Common myeloid progenitor, CD34-positive (primary cell): ENCODE measurements at regions not wholly inside any gene's neighbourhood (a gene's known extent, or its start where the extent isn't known, plus 50 kb on each side); places are given as distances from the start of the nearest gene placed in this dataset.

Experiments used
- CTCF ChIA-PET: fragments of 350-600 bp; sonication (Branson Sonifier 250); formaldehyde crosslinking; loops from one replicate; lab custom pipeline; 2021; ENCODE audit warnings: antibody characterized with exemption; lab: Charles Lee
- POLR2A ChIA-PET: fragments of 350-600 bp; sonication (Branson Sonifier 250); formaldehyde crosslinking; loops from one replicate; lab custom pipeline; 2021; ENCODE audit warnings: antibody characterized with exemption; lab: Charles Lee
- DNase-seq, 3 donors: peaks; one replicate each; pipeline versions ENCODE4 v3.0.0 to v3.0.0-alpha.2; 2013
- H3K27ac ChIP-seq, 2 experiments: 1 replicate in 1 of 2; 2 replicates in 1 of 2; pipeline ENCODE4 v1.7.0; 2013; ENCODE audit warnings: inconsistent platforms in 2 of 2, low read length in 2 of 2, mild to moderate bottlenecking in 2 of 2, low read depth in 1 of 2, moderate library complexity in 1 of 2; ENCODE audit not compliant: severe bottlenecking in 2 of 2, insufficient read depth in 1 of 2, poor library complexity in 1 of 2
- H3K27me3 ChIP-seq, 5 experiments: replicated peaks in 2 of 5; 1 replicate in 3 of 5; 2 replicates in 2 of 5; pipeline versions ENCODE4 v1.6.1 to v1.7.0; 2013; ENCODE audit warnings: low read length in 4 of 5, mild to moderate bottlenecking in 2 of 5, moderate library complexity in 2 of 5, inconsistent platforms in 1 of 5; ENCODE audit not compliant: insufficient read depth in 5 of 5, control insufficient read depth in 4 of 5
- H3K36me3 ChIP-seq, 4 experiments: 1 replicate in 2 of 4; 2 replicates in 2 of 4; pipeline versions ENCODE4 v1.6.1 to v1.7.0; 2013; ENCODE audit warnings: low read length in 3 of 4, control low read depth in 1 of 4, mild to moderate bottlenecking in 1 of 4; ENCODE audit not compliant: control insufficient read depth in 4 of 4, insufficient read depth in 4 of 4
- H3K4me1 ChIP-seq, 4 experiments: 1 replicate in 3 of 4; 2 replicates in 1 of 4; pipeline versions ENCODE4 v1.6.1 to v1.7.1; 2013; ENCODE audit warnings: low read length in 3 of 4, mild to moderate bottlenecking in 3 of 4, control low read depth in 1 of 4, inconsistent platforms in 1 of 4, moderate library complexity in 1 of 4; ENCODE audit not compliant: control insufficient read depth in 4 of 4, insufficient read depth in 4 of 4; ENCODE audit errors: control extremely low read depth in 1 of 4
- H3K4me3 ChIP-seq, 7 experiments: 1 replicate in 4 of 7; 2 replicates in 3 of 7; pipeline versions ENCODE4 v1.5.1 to v1.7.0; 2013; ENCODE audit warnings: mild to moderate bottlenecking in 7 of 7, low read length in 6 of 7, moderate library complexity in 6 of 7, inconsistent platforms in 2 of 7, low read depth in 2 of 7, control low read depth in 1 of 7; ENCODE audit not compliant: insufficient read depth in 4 of 7, control insufficient read depth in 1 of 7; ENCODE audit errors: extremely low read depth in 1 of 7
- H3K9me3 ChIP-seq, 5 experiments: 1 replicate in 4 of 5; 2 replicates in 1 of 5; pipeline versions ENCODE4 v1.6.1 to v1.7.1; 2013; ENCODE audit warnings: low read length in 4 of 5, mild to moderate bottlenecking in 2 of 5, inconsistent platforms in 1 of 5, low read depth in 1 of 5, moderate library complexity in 1 of 5; ENCODE audit not compliant: control insufficient read depth in 4 of 5, insufficient read depth in 2 of 5; ENCODE audit errors: control extremely low read depth in 1 of 5
- WGBS: methylation state at CpG from one replicate; pipeline ENCODE4 v1.1.5; 2013; ENCODE audit not compliant: insufficient coverage; 5-methylcytosine and 5-hydroxymethylcytosine counted together

DNA sequence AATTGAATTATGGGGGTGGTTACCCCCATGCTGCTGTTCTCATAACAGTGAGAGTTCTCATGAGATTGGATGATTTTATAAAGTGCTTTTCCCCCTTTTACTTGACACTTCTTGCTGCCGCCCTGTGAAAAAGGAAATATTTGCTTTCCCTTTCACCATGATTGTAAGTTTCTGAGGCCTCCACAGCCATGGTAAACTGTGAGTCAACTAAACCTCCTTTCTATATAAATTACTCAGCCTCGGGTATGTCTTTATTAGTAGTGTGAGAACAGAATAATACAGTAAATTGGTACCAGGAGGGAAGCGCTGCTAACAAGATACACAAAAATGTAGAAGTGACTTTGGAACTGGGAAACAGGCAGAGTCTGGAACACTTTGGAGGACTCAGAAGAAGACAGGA lies 1070.8 kb downstream of the FAM133A start:
- no peak overlapping the region for H3K4me3 ChIP-seq
- no peaks in the 10 kb centered on the region for H3K9me3 ChIP-seq
- peaks cover 0 to 4% (median 0%) of the 10 kb centered on the region in 5 experiments for H3K27me3 ChIP-seq
- ChIA-PET CTCF (no interaction called here), POLR2A (no interaction called here)
- no peak overlapping the region for H3K27ac ChIP-seq
- WGBS, result 75% methylated on average over 1 of the region's 3 CpGs
- H3K36me3 ChIP-seq, result no peaks in the 10 kb centered on the region
- no peak for DNase-seq
- H3K4me1 ChIP-seq, result peaks cover 6 to 20% (median 14%) of the 10 kb centered on the region in 4 experiments

GRCh38 chrX:94751611-94752010 lies 1077.6 kb downstream of the FAM133A start:
- Histone ChIP-seq H3K9me3 (peaks cover 0 to 3% (median 0%) of the 10 kb centered on the region in 5 experiments), H3K36me3 (no peaks in the 10 kb centered on the region), H3K4me1 (no peaks in the 10 kb centered on the region), H3K27ac (no peak overlapping the region), H3K27me3 (peaks cover 0 to 4% (median 0%) of the 10 kb centered on the region in 5 experiments), H3K4me3 (no peak overlapping the region)
- ChIA-PET CTCF (no interaction called here), POLR2A (no interaction called here)
- DNase-seq, result peak in 2 of 3 donors; percentile 11 to 31

DNA sequence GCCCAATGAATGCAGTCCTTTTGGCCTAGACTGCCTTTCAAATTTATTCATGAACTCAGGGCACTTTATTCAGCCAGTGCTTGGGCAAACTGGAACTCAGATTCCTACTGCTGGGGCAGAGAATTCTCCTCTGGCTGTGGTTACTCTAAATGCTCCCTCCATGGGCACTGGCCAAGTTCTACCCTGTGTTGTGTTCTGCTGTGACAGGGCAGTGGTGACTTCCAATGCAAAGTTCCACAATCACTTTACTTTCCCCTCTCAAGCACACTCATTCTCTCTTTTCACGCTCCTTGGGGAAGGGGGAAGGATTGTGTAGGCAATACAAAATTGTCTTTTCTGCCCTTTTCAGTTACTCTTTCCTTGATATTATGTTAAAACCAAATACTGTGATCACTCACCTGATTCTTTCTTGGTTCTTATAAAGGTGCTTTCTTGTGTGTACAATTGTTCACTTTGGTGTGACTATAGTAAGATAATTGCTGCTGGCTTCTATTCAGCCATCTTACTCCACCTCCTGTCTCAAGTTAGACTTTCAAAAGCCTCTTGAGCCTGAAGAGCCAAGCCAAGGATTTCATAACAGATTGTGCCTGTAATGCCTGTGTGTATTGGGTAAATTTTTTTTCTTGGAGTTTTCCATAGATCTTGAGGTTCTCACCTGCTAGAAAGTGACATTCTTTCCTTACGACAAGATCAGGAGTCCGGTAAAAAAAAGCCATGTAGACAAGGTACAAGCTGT lies 1078.6 kb downstream of the FAM133A start:
- no peak overlapping the region for H3K4me3 ChIP-seq
- no peak for DNase-seq
- POLR2A ChIA-PET, result no interaction called here
- CTCF ChIA-PET, result no interaction called here
- no CpG with 5 or more reads among the region's 3 CpGs for WGBS
- H3K9me3 ChIP-seq, result peaks cover 0 to 3% (median 0%) of the 10 kb centered on the region in 5 experiments
- no peak overlapping the region for H3K27ac ChIP-seq
- H3K4me1 ChIP-seq, result no peaks in the 10 kb centered on the region
- no peaks in the 10 kb centered on the region for H3K36me3 ChIP-seq
- peaks cover 0 to 4% (median 0%) of the 10 kb centered on the region in 5 experiments for H3K27me3 ChIP-seq

- ChIA-PET POLR2A (no interaction called here), CTCF (no interaction called here)
- Histone ChIP-seq H3K27me3 (peaks cover 0 to 3% (median 0%) of the 10 kb centered on the region in 5 experiments), H3K4me1 (no peaks in the 10 kb centered on the region), H3K36me3 (no peaks in the 10 kb centered on the region), H3K9me3 (peaks cover 0 to 3% (median 0%) of the 10 kb centered on the region in 5 experiments), H3K4me3 (no peak overlapping the region), H3K27ac (no peak overlapping the region)
- WGBS, result 91% methylated on average over 1 of the region's 1 CpG
- no peak for DNase-seq
Measured at GRCh38 chrX:94758130-94758529, 1084.1 kb downstream of the FAM133A start.

GRCh38 chrX:94775640-94776039 lies 1101.6 kb downstream of the FAM133A start:
- WGBS, result no CpG with 5 or more reads among the region's 2 CpGs
- Histone ChIP-seq H3K27ac (no peak overlapping the region), H3K27me3 (no peaks in the 10 kb centered on the region), H3K4me3 (no peak overlapping the region), H3K36me3 (no peaks in the 10 kb centered on the region), H3K4me1 (no peaks in the 10 kb centered on the region), H3K9me3 (no peaks in the 10 kb centered on the region)
- POLR2A ChIA-PET, result no interaction called here
- no peak for DNase-seq
- CTCF ChIA-PET, result no interaction called here

DNA sequence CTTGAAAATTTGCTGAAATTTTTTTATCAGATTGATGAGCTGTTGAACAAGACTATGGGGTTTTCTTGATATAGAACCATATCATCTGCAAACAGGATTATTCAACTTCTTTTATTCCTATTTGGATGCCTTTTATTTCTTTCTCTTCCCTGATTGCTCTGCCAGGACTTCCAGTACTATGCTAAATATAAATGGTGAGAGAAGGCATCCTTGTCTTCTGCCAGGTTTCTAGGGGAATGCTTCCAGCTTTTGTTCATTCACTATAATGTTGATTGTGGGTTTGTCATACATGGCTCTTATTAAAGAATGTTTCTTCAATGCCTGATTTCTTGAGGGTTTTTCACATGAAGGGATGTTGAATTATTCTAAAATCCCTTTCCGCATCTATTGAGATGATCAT lies 1139.5 kb downstream of the FAM133A start:
- H3K27ac ChIP-seq, result no peak overlapping the region
- DNase-seq, result no peak

GRCh38 chrX:94814216-94814615 lies 1140.2 kb downstream of the FAM133A start:
- Histone ChIP-seq H3K27me3 (no peaks in the 10 kb centered on the region), H3K36me3 (no peaks in the 10 kb centered on the region), H3K27ac (no peak overlapping the region), H3K9me3 (peaks cover 0 to 4% (median 0%) of the 10 kb centered on the region in 5 experiments), H3K4me1 (no peaks in the 10 kb centered on the region), H3K4me3 (no peak overlapping the region)
- ChIA-PET POLR2A (no interaction called here), CTCF (no interaction called here)
- 80% methylated on average over 1 of the region's 1 CpG for WGBS
- DNase-seq, result no peak

More for the DNA sequence above, 1139.5 kb downstream of the FAM133A start:
- Histone ChIP-seq H3K9me3 (peaks cover 0 to 4% (median 0%) of the 10 kb centered on the region in 5 experiments), H3K27me3 (no peaks in the 10 kb centered on the region), H3K36me3 (no peaks in the 10 kb centered on the region), H3K4me1 (no peaks in the 10 kb centered on the region), H3K4me3 (no peak overlapping the region)
- POLR2A ChIA-PET, result no interaction called here
- CTCF ChIA-PET, result no interaction called here
- WGBS, result no CpG with 5 or more reads among the region's 1 CpG
